ENCODE measurements at regions not wholly inside any gene's neighbourhood (a gene's known extent, or its start where the extent isn't known, plus 50 kb on each side); places are given as distances from the start of the nearest gene placed in this dataset.

DNA sequence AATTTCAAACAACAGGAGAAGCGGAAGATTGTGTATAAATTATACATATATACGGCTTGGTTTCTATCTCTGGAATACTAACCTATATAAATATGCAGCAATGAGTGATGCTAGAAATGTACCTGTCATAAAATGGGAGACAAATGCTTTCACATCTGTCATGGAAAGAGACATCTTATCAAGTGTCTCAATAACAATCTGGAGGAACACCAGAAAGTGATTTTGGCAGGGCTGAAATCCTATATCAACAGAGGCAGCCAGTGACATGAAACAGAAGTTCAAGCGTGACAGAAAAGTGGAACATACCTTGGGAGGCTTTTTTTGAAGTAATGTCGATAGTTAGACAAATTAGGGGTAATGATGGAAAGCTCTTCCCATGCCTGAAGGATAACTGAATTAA, 834.6 kb downstream of the JRKL start (continued):
- TF ChIP-seq, protein P1, sequence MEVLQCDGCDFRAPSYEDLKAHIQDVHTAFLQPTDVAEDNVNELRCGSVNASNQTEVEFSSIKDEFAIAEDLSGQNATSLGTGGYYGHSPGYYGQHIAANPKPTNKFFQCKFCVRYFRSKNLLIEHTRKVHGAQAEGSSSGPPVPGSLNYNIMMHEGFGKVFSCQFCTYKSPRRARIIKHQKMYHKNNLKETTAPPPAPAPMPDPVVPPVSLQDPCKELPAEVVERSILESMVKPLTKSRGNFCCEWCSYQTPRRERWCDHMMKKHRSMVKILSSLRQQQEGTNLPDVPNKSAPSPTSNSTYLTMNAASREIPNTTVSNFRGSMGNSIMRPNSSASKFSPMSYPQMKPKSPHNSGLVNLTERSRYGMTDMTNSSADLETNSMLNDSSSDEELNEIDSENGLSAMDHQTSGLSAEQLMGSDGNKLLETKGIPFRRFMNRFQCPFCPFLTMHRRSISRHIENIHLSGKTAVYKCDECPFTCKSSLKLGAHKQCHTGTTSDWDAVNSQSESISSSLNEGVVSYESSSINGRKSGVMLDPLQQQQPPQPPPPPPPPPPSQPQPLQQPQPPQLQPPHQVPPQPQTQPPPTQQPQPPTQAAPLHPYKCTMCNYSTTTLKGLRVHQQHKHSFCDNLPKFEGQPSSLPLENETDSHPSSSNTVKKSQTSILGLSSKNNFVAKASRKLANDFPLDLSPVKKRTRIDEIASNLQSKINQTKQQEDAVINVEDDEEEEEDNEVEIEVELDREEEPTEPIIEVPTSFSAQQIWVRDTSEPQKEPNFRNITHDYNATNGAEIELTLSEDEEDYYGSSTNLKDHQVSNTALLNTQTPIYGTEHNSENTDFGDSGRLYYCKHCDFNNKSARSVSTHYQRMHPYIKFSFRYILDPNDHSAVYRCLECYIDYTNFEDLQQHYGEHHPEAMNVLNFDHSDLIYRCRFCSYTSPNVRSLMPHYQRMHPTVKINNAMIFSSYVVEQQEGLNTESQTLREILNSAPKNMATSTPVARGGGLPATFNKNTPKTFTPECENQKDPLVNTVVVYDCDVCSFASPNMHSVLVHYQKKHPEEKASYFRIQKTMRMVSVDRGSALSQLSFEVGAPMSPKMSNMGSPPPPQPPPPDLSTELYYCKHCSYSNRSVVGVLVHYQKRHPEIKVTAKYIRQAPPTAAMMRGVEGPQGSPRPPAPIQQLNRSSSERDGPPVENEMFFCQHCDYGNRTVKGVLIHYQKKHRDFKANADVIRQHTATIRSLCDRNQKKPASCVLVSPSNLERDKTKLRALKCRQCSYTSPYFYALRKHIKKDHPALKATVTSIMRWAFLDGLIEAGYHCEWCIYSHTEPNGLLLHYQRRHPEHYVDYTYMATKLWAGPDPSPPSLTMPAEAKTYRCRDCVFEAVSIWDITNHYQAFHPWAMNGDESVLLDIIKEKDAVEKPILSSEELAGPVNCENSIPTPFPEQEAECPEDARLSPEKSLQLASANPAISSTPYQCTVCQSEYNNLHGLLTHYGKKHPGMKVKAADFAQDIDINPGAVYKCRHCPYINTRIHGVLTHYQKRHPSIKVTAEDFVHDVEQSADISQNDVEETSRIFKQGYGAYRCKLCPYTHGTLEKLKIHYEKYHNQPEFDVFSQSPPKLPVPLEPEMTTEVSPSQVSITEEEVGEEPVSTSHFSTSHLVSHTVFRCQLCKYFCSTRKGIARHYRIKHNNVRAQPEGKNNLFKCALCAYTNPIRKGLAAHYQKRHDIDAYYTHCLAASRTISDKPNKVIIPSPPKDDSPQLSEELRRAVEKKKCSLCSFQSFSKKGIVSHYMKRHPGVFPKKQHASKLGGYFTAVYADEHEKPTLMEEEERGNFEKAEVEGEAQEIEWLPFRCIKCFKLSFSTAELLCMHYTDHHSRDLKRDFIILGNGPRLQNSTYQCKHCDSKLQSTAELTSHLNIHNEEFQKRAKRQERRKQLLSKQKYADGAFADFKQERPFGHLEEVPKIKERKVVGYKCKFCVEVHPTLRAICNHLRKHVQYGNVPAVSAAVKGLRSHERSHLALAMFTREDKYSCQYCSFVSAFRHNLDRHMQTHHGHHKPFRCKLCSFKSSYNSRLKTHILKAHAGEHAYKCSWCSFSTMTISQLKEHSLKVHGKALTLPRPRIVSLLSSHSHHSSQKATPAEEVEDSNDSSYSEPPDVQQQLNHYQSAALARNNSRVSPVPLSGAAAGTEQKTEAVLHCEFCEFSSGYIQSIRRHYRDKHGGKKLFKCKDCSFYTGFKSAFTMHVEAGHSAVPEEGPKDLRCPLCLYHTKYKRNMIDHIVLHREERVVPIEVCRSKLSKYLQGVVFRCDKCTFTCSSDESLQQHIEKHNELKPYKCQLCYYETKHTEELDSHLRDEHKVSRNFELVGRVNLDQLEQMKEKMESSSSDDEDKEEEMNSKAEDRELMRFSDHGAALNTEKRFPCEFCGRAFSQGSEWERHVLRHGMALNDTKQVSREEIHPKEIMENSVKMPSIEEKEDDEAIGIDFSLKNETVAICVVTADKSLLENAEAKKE (CRISPR knock-in tag; IDR thresholded peaks at IDR 0.05): no peak
- TF ChIP-seq STAT1 (IDR thresholded peaks at IDR 0.05; ENCODE audit: unreplicated experiment): no peak
- TF ChIP-seq JUNB (IDR thresholded peaks at IDR 0.05; ENCODE audit: unreplicated experiment): no peak
- TF ChIP-seq EZH2 (IDR thresholded peaks at IDR 0.05; ENCODE audit: low read depth, unreplicated experiment): no peak
- TF ChIP-seq, protein P2, sequence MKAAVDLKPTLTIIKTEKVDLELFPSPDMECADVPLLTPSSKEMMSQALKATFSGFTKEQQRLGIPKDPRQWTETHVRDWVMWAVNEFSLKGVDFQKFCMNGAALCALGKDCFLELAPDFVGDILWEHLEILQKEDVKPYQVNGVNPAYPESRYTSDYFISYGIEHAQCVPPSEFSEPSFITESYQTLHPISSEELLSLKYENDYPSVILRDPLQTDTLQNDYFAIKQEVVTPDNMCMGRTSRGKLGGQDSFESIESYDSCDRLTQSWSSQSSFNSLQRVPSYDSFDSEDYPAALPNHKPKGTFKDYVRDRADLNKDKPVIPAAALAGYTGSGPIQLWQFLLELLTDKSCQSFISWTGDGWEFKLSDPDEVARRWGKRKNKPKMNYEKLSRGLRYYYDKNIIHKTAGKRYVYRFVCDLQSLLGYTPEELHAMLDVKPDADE (IDR thresholded peaks at IDR 0.05): no peak

DNA sequence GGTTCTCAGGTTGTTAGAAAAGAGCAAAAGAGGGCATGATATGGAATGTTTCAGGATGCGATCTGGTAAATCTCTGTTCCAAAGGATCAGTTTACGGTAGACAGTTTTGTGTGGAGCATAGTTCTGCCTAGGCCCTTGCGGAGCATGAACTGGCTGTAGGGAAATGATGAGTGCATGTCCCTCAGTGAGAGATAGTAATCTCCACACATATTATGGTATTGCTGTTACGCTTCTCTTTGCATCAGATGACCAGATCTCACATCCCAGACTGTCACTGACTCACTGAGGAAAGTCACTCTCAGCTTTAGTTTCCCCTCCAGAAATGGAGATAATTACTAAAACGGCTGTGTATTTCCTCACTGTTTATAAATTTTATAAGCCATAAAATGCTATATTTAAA, 836.0 kb downstream of the JRKL start:
- H3K4me3 ChIP-seq: no peak overlapping the region
- no peak overlapping the region for H2AFZ ChIP-seq
- H3K27ac ChIP-seq (ENCODE audit: low read depth): no peak overlapping the region
- H4K20me1 ChIP-seq (replicated peaks; ENCODE audit: insufficient read depth): no peaks in the 10 kb centered on the region
- no peak overlapping the region for H3K4me2 ChIP-seq
- Mint-ChIP-seq H3K36me3 (ENCODE audit: low read depth) (no peaks in the 10 kb centered on the region), H3K4me1 (no peaks in the 10 kb centered on the region), H3K27me3 (ENCODE audit: insufficient read depth, low read depth, poor library complexity) (no peaks in the 10 kb centered on the region), H3K4me3 (no peak overlapping the region), H3K9me3 (no peaks in the 10 kb centered on the region), H3K27ac (no peak overlapping the region)
- no peaks in the 10 kb centered on the region for H3K36me3 ChIP-seq (ENCODE audit: insufficient read depth)
- no peaks in the 10 kb centered on the region for H3F3A ChIP-seq (replicated peaks; ENCODE audit: low read depth)
- H3K9me2 ChIP-seq (ENCODE audit: insufficient read depth): no peaks in the 10 kb centered on the region
- no peak for ATAC-seq
- DNase-seq (ENCODE audit: low spot score): no peak
- H3K79me2 ChIP-seq (replicated peaks; ENCODE audit: insufficient read depth): no peaks in the 10 kb centered on the region
- H3K4me1 ChIP-seq (ENCODE audit: insufficient read depth): no peaks in the 10 kb centered on the region
- no peaks in the 10 kb centered on the region for H3K27me3 ChIP-seq (ENCODE audit: insufficient read depth)
- TF ChIP-seq EZH2 (IDR thresholded peaks at IDR 0.05; ENCODE audit: low read depth, unreplicated experiment): no peak
- TF ChIP-seq, protein P3, sequence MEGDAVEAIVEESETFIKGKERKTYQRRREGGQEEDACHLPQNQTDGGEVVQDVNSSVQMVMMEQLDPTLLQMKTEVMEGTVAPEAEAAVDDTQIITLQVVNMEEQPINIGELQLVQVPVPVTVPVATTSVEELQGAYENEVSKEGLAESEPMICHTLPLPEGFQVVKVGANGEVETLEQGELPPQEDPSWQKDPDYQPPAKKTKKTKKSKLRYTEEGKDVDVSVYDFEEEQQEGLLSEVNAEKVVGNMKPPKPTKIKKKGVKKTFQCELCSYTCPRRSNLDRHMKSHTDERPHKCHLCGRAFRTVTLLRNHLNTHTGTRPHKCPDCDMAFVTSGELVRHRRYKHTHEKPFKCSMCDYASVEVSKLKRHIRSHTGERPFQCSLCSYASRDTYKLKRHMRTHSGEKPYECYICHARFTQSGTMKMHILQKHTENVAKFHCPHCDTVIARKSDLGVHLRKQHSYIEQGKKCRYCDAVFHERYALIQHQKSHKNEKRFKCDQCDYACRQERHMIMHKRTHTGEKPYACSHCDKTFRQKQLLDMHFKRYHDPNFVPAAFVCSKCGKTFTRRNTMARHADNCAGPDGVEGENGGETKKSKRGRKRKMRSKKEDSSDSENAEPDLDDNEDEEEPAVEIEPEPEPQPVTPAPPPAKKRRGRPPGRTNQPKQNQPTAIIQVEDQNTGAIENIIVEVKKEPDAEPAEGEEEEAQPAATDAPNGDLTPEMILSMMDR (conservative IDR thresholded peaks at IDR 0.05; ENCODE audit: low read depth in 2 of 2): no peak
- TF ChIP-seq, protein P1 (CRISPR knock-in tag; IDR thresholded peaks at IDR 0.05): no peak
- TF ChIP-seq JUNB (IDR thresholded peaks at IDR 0.05; ENCODE audit: unreplicated experiment): no peak
- no peak for TF ChIP-seq ZNF331 (CRISPR knock-in tag; IDR thresholded peaks at IDR 0.05; ENCODE audit: low read depth)

All from GM23338 (cell line).